CD4-positive, CD25-positive, alpha-beta regulatory T cell (primary cell): ENCODE measurements at regions not wholly inside any gene's neighbourhood (a gene's known extent, or its start where the extent isn't known, plus 50 kb on each side); places are given as distances from the start of the nearest gene placed in this dataset.

Experiments
- ATAC-seq, 2 donors: fragments of 150-1000 bp; cut with Tn5 transposase; one replicate each; pipeline ENCODE4 v1.10.0; 2021; ENCODE audit warnings: low read depth in 2 of 2, moderate number of reproducible peaks in 2 of 2, moderate library complexity in 1 of 2
- DNase-seq, 3 donors: peaks; one replicate each; pipeline versions ENCODE4 v3.0.0 to v3.0.0-alpha.2; 2012 to 2022; ENCODE audit warnings: mixed read lengths in 1 of 3
- H3K27ac ChIP-seq: one replicate; pipeline ENCODE4 v1.7.0; 2013; ENCODE audit warnings: mild to moderate bottlenecking, low read length; ENCODE audit not compliant: insufficient read depth, poor library complexity, severe bottlenecking
- H3K27me3 ChIP-seq: one replicate; pipeline ENCODE4 v1.7.0; 2013; ENCODE audit warnings: low read length; ENCODE audit not compliant: control insufficient read depth, insufficient read depth
- H3K36me3 ChIP-seq: one replicate; pipeline ENCODE4 v1.7.0; 2013; ENCODE audit warnings: mild to moderate bottlenecking, low read length, moderate library complexity; ENCODE audit not compliant: control insufficient read depth, insufficient read depth
- H3K4me1 ChIP-seq: 2 replicates; pipeline ENCODE4 v1.7.0; 2013; ENCODE audit warnings: mild to moderate bottlenecking, low read length; ENCODE audit not compliant: insufficient read depth, control insufficient read depth, poor library complexity, severe bottlenecking
- H3K4me3 ChIP-seq: one replicate; pipeline ENCODE4 v1.7.0; 2013; ENCODE audit warnings: low read depth, mild to moderate bottlenecking, low read length, moderate library complexity
- H3K9me3 ChIP-seq, 2 experiments: 1 replicate in 1 of 2; 2 replicates in 1 of 2; pipeline ENCODE4 v1.7.0; 2013; ENCODE audit warnings: low read length in 2 of 2, mild to moderate bottlenecking in 1 of 2, moderate library complexity in 1 of 2; ENCODE audit not compliant: control insufficient read depth in 2 of 2
- H3K27ac Mint-ChIP-seq, 3 donors: one replicate each; pipeline ENCODE4 v1.8.0; 2020 to 2022; ENCODE audit warnings: mild to moderate bottlenecking in 3 of 3, mixed read lengths in 3 of 3, moderate library complexity in 2 of 3
- H3K27me3 Mint-ChIP-seq: one replicate; pipeline ENCODE4 v1.8.0; 2022; ENCODE audit warnings: mild to moderate bottlenecking, mixed read lengths
- H3K36me3 Mint-ChIP-seq: one replicate; pipeline ENCODE4 v1.8.0; 2020; ENCODE audit warnings: mixed read lengths
- H3K4me1 Mint-ChIP-seq, 4 donors: one replicate each; pipeline ENCODE4 v1.8.0; 2020 to 2022; ENCODE audit warnings: mixed read lengths in 4 of 4, mild to moderate bottlenecking in 1 of 4
- H3K4me3 Mint-ChIP-seq, 4 donors: one replicate each; pipeline ENCODE4 v1.8.0; 2020 to 2022; ENCODE audit warnings: mild to moderate bottlenecking in 4 of 4, mixed read lengths in 4 of 4, moderate library complexity in 3 of 4
- H3K9me3 Mint-ChIP-seq, 7 donors: one replicate each; pipeline ENCODE4 v1.8.0; 2020 to 2022; ENCODE audit warnings: mixed read lengths in 7 of 7, mild to moderate bottlenecking in 3 of 7, moderate library complexity in 2 of 7

DNA sequence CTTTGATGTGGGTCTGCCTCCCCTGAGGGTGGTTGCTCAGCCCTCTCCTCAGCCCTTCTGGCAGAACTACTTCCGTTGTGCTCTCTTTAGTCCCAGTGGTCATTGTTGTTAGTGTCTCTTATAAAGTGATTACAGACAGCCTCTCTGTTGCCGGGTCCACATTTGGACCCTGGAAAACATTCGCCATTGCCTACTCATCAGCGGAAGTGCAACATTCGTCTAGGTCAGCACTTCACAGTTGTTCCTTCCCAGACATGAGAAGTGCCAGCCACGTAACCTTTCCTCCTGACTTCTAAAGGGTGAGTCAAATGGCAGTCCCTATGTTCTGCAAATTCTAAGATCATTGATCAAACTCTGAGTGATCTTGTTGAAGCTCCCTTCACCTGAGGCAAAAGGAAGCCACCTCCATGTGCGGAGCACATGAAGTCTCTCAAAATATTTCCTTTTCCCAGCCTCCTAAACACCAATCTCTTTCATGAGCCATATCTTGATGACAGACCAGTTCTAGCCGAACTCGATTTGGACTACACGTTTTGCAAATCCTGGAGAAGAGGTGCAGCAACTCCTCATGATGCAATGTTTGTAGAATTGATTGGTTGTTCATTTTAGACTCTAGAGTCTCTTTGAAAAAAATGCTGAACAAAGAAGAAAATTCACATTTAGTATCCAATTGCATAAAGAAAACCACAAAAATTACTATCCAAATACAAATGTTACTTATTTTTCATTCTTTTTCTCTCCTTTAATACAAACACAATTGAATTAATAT is 163.8 kb downstream of the RPL10L start:
- Histone ChIP-seq H3K4me3 (no peak overlapping the region), H3K27ac (no peak overlapping the region), H3K9me3 (peaks cover 0 to 4% of the 10 kb centered on the region in 2 experiments), H3K36me3 (no peaks in the 10 kb centered on the region), H3K27me3 (no peaks in the 10 kb centered on the region), H3K4me1 (no peaks in the 10 kb centered on the region)
- ATAC-seq (no peak), DNase-seq (no peak)
- Mint-ChIP-seq H3K27me3 (no peaks in the 10 kb centered on the region), H3K9me3 (peaks cover 2 to 19% (median 8%) of the 10 kb centered on the region in 7 donors), H3K4me3 (no peak overlapping the region), H3K4me1 (no peaks in the 10 kb centered on the region), H3K36me3 (no peaks in the 10 kb centered on the region), H3K27ac (peak overlapping the region in 1 of 3 donors; percentile 21)

DNA sequence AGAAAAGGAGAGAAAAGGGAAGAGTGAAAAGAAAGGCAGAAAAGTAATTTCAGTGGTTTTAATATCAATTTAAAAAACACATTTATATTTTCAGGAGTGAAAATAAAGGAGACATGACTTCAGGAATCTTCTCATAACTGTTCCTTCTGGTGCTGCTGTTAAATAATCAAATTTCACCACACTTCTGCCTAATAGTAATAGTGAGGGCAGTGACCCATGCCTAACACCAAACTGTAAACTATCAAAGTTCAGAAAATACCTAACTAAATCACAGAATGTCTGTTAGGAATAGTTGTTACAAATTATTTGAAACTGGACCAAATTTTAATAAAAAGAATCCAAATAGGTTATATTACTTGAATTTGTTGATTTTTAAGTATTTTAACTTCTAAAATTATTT is 169.4 kb downstream of the RPL10L start:
- ATAC-seq (no peak), DNase-seq (no peak)
- peaks cover 0 to 2% (median 0%) of the 10 kb centered on the region in 4 donors for H3K4me1 Mint-ChIP-seq
- no peak overlapping the region for H3K27ac Mint-ChIP-seq
- peaks cover 2% of the 10 kb centered on the region in 2 experiments for H3K9me3 ChIP-seq
- no peaks in the 10 kb centered on the region for H3K4me1 ChIP-seq
- H3K27ac ChIP-seq: no peak overlapping the region
- H3K36me3 Mint-ChIP-seq: no peaks in the 10 kb centered on the region
- no peak overlapping the region for H3K4me3 ChIP-seq
- peaks cover 0 to 24% (median 11%) of the 10 kb centered on the region in 7 donors for H3K9me3 Mint-ChIP-seq
- no peaks in the 10 kb centered on the region for H3K27me3 ChIP-seq
- H3K27me3 Mint-ChIP-seq: no peaks in the 10 kb centered on the region
- no peak overlapping the region for H3K4me3 Mint-ChIP-seq
- no peaks in the 10 kb centered on the region for H3K36me3 ChIP-seq

DNA sequence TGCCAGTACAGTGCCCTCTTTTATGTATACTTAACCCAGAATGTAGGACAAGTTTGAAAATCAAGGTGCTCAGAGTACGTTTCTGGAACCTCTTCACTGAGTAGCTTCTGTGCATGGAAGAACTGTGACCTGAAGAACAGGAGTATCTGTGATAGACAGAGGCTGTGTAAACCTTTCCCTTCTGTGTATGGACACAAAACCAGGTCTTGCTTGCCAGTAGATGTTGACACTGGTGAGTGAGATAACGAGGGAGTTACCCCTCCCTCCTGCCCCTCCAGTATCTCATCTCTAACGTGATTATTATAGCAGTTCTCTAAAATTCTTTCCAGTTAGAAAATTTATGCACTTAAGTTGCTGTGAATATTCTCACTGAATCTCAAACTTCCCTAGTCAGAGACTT is 170.8 kb downstream of the RPL10L start:
- Histone ChIP-seq H3K4me3 (no peak overlapping the region), H3K4me1 (no peaks in the 10 kb centered on the region), H3K36me3 (no peaks in the 10 kb centered on the region), H3K27me3 (no peaks in the 10 kb centered on the region), H3K9me3 (peaks cover 0 to 2% of the 10 kb centered on the region in 2 experiments), H3K27ac (no peak overlapping the region)
- no peak for ATAC-seq
- no peaks in the 10 kb centered on the region for H3K36me3 Mint-ChIP-seq
- H3K27me3 Mint-ChIP-seq: no peaks in the 10 kb centered on the region
- DNase-seq: no peak
- peaks cover 0 to 2% (median 0%) of the 10 kb centered on the region in 4 donors for H3K4me1 Mint-ChIP-seq
- H3K9me3 Mint-ChIP-seq: peaks cover 1 to 21% (median 8%) of the 10 kb centered on the region in 7 donors
- H3K4me3 Mint-ChIP-seq: no peak overlapping the region
- no peak overlapping the region for H3K27ac Mint-ChIP-seq

DNA sequence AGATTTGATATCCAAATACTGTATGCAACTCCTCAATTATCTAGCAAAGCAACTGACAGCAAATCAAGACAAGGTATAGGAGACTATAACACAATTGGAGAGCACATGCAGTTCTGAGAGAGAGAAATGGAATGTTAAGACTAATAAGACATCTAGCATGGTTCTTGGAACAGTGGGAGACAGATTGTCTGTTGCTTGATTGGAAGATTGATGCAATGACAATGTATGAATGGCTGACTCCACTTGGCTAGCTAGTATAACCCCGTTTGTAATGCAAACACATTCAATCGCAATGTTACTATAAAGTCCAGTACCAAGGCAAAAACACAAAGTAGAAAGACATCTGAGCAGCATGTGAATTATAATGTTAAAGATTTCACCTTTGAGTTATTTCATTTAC is 179.3 kb downstream of the RPL10L start:
- Mint-ChIP-seq H3K4me3 (no peak overlapping the region), H3K36me3 (no peaks in the 10 kb centered on the region), H3K9me3 (peaks cover 0 to 22% (median 3%) of the 10 kb centered on the region in 7 donors), H3K27ac (no peak overlapping the region), H3K27me3 (no peaks in the 10 kb centered on the region), H3K4me1 (no peaks in the 10 kb centered on the region)
- H3K9me3 ChIP-seq: peaks cover 1 to 3% of the 10 kb centered on the region in 2 experiments
- no peak overlapping the region for H3K4me3 ChIP-seq
- H3K27ac ChIP-seq: no peak overlapping the region
- ATAC-seq (no peak), DNase-seq (no peak)
- no peaks in the 10 kb centered on the region for H3K36me3 ChIP-seq
- H3K27me3 ChIP-seq: no peaks in the 10 kb centered on the region
- H3K4me1 ChIP-seq: no peaks in the 10 kb centered on the region

DNA sequence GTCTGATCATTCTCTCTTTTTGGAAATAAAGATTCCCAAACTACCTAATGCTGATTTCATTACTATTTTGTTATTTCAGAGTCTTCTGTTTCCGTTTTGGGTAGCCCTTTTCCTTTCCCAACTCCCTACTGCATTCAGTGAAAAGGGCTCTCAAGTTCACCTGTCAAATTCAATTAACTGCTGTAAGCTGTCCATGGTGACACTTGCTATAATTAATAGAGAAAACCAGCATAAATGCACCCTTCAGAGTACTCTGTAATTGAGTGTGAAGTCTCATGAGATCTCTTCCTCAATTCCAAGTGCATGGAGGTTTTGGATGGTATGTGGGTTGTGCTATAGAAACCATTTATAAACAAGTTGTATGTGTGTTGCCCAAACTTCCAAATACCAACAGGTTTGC is 187.2 kb downstream of the RPL10L start:
- H3K4me3 Mint-ChIP-seq: no peak overlapping the region
- no peaks in the 10 kb centered on the region for H3K4me1 Mint-ChIP-seq
- no peak overlapping the region for H3K27ac ChIP-seq
- H3K9me3 ChIP-seq: peaks cover 0 to 1% of the 10 kb centered on the region in 2 experiments
- H3K4me1 ChIP-seq: no peaks in the 10 kb centered on the region
- no peak overlapping the region for H3K4me3 ChIP-seq
- DNase-seq (no peak), ATAC-seq (no peak)
- no peaks in the 10 kb centered on the region for H3K27me3 Mint-ChIP-seq
- H3K27me3 ChIP-seq: no peaks in the 10 kb centered on the region
- no peak overlapping the region for H3K27ac Mint-ChIP-seq
- H3K36me3 Mint-ChIP-seq: no peaks in the 10 kb centered on the region
- H3K9me3 Mint-ChIP-seq: peaks cover 0 to 33% (median 7%) of the 10 kb centered on the region in 7 donors
- no peaks in the 10 kb centered on the region for H3K36me3 ChIP-seq

DNA sequence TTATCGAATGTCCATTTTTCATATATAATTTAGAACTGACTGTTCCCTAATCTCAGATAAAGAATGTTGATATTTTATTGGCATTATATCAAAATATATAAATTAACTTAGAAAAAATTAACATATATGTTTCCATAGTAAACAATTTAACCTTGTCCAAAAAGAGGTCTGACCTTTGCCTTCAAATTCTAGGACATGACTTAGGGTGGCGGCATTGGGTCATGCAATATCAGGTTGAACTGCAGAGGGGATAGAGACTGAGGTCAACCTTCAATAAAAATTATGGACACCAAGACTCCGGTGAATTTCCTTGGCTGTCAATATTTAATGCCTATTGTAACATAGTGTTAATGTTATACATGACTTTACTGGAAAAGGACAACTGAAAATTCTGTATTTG is 199.8 kb downstream of the RPL10L start:
- Histone ChIP-seq H3K4me1 (no peaks in the 10 kb centered on the region), H3K4me3 (no peak overlapping the region), H3K27ac (no peak overlapping the region), H3K27me3 (no peaks in the 10 kb centered on the region), H3K36me3 (no peaks in the 10 kb centered on the region), H3K9me3 (no peaks in the 10 kb centered on the region)
- ATAC-seq (no peak), DNase-seq (no peak)
- no peaks in the 10 kb centered on the region for H3K36me3 Mint-ChIP-seq
- H3K9me3 Mint-ChIP-seq: peaks cover 0 to 6% (median 5%) of the 10 kb centered on the region in 7 donors
- no peak overlapping the region for H3K4me3 Mint-ChIP-seq
- H3K27me3 Mint-ChIP-seq: no peaks in the 10 kb centered on the region
- no peaks in the 10 kb centered on the region for H3K4me1 Mint-ChIP-seq
- H3K27ac Mint-ChIP-seq: no peak overlapping the region

DNA sequence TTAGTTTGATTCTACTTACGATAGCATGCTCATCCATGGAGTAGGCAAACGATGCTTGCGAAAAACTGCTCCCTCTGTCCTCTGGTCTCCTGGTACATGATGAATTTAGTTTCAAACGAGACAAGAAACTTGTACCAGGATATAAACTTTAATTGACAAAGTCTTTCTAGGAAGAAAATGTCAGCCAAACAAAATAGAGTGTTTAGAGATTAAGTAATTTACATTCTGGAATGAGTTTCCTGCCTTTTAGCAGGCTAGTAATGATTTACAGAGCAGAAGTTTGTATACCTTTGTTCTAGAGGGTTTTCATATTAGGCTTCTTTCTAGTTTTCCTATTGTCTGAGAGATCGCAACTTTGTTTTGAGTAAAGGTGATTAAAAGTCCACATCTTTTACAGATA is 206.9 kb downstream of the RPL10L start:
- Mint-ChIP-seq H3K27me3 (no peaks in the 10 kb centered on the region), H3K9me3 (peaks cover 2 to 30% (median 16%) of the 10 kb centered on the region in 7 donors), H3K4me1 (no peaks in the 10 kb centered on the region), H3K36me3 (no peaks in the 10 kb centered on the region), H3K27ac (no peak overlapping the region), H3K4me3 (no peak overlapping the region)
- no peak for DNase-seq
- Histone ChIP-seq H3K36me3 (no peaks in the 10 kb centered on the region), H3K27me3 (no peaks in the 10 kb centered on the region), H3K4me3 (no peak overlapping the region), H3K9me3 (no peaks in the 10 kb centered on the region), H3K27ac (no peak overlapping the region), H3K4me1 (no peaks in the 10 kb centered on the region)
- ATAC-seq: no peak

DNA sequence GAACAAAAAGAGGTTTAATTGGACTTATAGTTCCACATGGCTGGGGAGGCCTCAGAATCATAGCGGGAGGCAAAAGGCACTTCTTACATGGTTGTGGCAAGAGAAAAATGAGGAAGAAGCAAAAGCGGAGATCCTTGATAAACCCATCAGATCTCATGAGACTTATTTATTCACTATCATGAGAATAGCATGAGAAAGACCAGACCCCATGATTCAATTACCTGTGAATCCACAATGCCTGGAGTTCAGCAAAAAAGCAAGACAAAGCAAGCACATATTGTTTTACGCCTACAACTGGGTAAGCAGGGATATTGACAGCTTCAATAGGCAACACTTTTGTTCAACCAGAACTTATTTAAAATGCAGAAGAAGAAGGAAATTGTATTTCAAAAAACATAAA is 218.2 kb downstream of the RPL10L start:
- no peak for DNase-seq
- no peak overlapping the region for H3K27ac Mint-ChIP-seq

More for the DNA sequence above, 218.2 kb downstream of the RPL10L start:
- Histone ChIP-seq H3K9me3 (peaks cover 0 to 5% of the 10 kb centered on the region in 2 experiments), H3K4me1 (no peaks in the 10 kb centered on the region), H3K27ac (no peak overlapping the region), H3K36me3 (no peaks in the 10 kb centered on the region), H3K4me3 (no peak overlapping the region), H3K27me3 (no peaks in the 10 kb centered on the region)
- H3K27me3 Mint-ChIP-seq: no peaks in the 10 kb centered on the region
- H3K9me3 Mint-ChIP-seq: peaks cover 0 to 26% (median 11%) of the 10 kb centered on the region in 7 donors
- no peaks in the 10 kb centered on the region for H3K36me3 Mint-ChIP-seq
- no peaks in the 10 kb centered on the region for H3K4me1 Mint-ChIP-seq
- no peak for ATAC-seq
- no peak overlapping the region for H3K4me3 Mint-ChIP-seq
